Astrocyte (in vitro differentiated cells and primary cell): ENCODE measurements at regions not wholly inside any gene's neighbourhood (a gene's known extent, or its start where the extent isn't known, plus 50 kb on each side); places are given as distances from the start of the nearest gene placed in this dataset.

Experiments used
- DNase-seq: peaks from one replicate; pipeline ENCODE4 v3.0.0-alpha.2; 2010; ENCODE audit warnings: low read depth
- FAIRE-seq: peaks from 2 replicates; lab custom pipeline; 2011; peaks lifted over from hg19 to GRCh38; lab: Jason Lieb, UNC
- H2AFZ ChIP-seq: 2 replicates; pipeline ENCODE4 v1.6.0; 2012; ENCODE audit warnings: low read depth, low read length, inconsistent platforms
- H3K27ac ChIP-seq: 2 replicates; pipeline ENCODE4 v1.5.1; 2011; ENCODE audit warnings: low read depth, low read length, inconsistent platforms
- H3K27me3 ChIP-seq: 2 replicates; pipeline ENCODE4 v1.6.0; 2011; ENCODE audit warnings: low read length, inconsistent platforms; ENCODE audit not compliant: insufficient read depth
- H3K36me3 ChIP-seq: 2 replicates; pipeline ENCODE4 v1.5.1; 2011; ENCODE audit warnings: low read length, inconsistent platforms; ENCODE audit not compliant: insufficient read depth
- H3K4me1 ChIP-seq: 2 replicates; pipeline ENCODE4 v1.5.1; 2011; ENCODE audit warnings: low read length, inconsistent platforms; ENCODE audit not compliant: insufficient read depth
- H3K4me2 ChIP-seq: 2 replicates; pipeline ENCODE4 v1.6.0; 2012; ENCODE audit warnings: low read length, inconsistent platforms
- H3K4me3 ChIP-seq: 2 replicates; pipeline ENCODE4 v1.5.1; 2011; ENCODE audit warnings: low read depth, mild to moderate bottlenecking, low read length, inconsistent platforms; ENCODE audit not compliant: insufficient read depth
- H3K79me2 ChIP-seq: 2 replicates; pipeline ENCODE4 v1.6.0; 2012; ENCODE audit warnings: mild to moderate bottlenecking, low read length, inconsistent platforms; ENCODE audit not compliant: insufficient read depth
- H3K9ac ChIP-seq: 2 replicates; pipeline ENCODE4 v1.6.0; 2012; ENCODE audit warnings: mild to moderate bottlenecking, low read length, inconsistent platforms
- H3K9me3 ChIP-seq: 2 replicates; pipeline ENCODE4 v1.5.1; 2012; ENCODE audit warnings: low read depth, mild to moderate bottlenecking, low read length, inconsistent platforms; ENCODE audit not compliant: insufficient read depth
- H4K20me1 ChIP-seq: 2 replicates; pipeline ENCODE4 v1.6.0; 2012; ENCODE audit warnings: low read length, inconsistent platforms; ENCODE audit not compliant: insufficient read depth
- H3K27ac Mint-ChIP-seq: one replicate; pipeline ENCODE4 v1.8.0; 2021; ENCODE audit warnings: mild to moderate bottlenecking, mixed read lengths; ENCODE audit not compliant: unreplicated experiment
- H3K27me3 Mint-ChIP-seq: one replicate; pipeline ENCODE4 v1.8.0; 2021; ENCODE audit warnings: low read depth, mixed read lengths; ENCODE audit not compliant: unreplicated experiment
- H3K36me3 Mint-ChIP-seq: one replicate; pipeline ENCODE4 v1.8.0; 2021; ENCODE audit warnings: low read depth, mixed read lengths; ENCODE audit not compliant: unreplicated experiment
- H3K4me1 Mint-ChIP-seq: one replicate; pipeline ENCODE4 v1.8.0; 2021; ENCODE audit warnings: low read depth, mixed read lengths; ENCODE audit not compliant: unreplicated experiment
- H3K4me3 Mint-ChIP-seq: one replicate; pipeline ENCODE4 v1.8.0; 2021; ENCODE audit warnings: mild to moderate bottlenecking, moderate library complexity, mixed read lengths; ENCODE audit not compliant: unreplicated experiment
- H3K9me3 Mint-ChIP-seq: one replicate; pipeline ENCODE4 v1.8.0; 2021; ENCODE audit warnings: mild to moderate bottlenecking, mixed read lengths; ENCODE audit not compliant: unreplicated experiment
- EZH2 ChIP-seq: IDR thresholded peaks from 2 replicates; pipeline ENCODE4 v1.6.1; 2012; ENCODE audit warnings: mild to moderate bottlenecking, low read length, inconsistent platforms; ENCODE audit not compliant: insufficient read depth
- TF ChIP-seq, protein P1 (sequence below): IDR thresholded peaks from 2 replicates; pipeline ENCODE4 v1.5.1; 2011; ENCODE audit warnings: low read depth, mild to moderate bottlenecking, inconsistent platforms, low read length, moderate library complexity; ENCODE audit not compliant: insufficient read depth

DNA sequence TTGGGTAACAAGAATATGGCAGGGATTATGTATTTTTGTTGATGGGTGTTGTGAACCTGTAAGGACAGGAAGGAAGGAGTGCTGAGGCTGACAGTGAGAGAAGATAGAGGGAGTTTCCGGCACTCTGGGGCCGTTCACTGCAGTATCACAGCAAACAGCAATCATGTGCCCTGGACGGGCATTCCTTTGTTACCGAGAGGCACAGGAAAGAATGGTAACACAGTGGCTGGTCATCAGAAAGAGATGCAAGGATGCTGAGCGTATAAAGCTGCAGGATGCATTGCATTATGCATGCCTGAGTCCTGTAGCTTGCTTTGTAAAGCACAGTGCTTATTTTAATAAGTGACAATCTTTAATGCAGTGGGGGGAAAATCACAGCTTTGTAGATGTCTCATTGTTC is 286.8 kb downstream of the RPS24 start:
- H3K36me3 ChIP-seq = no peaks in the 10 kb centered on the region
- H3K79me2 ChIP-seq = no peaks in the 10 kb centered on the region
- TF ChIP-seq EZH2 = no peak
- TF ChIP-seq, protein P1, sequence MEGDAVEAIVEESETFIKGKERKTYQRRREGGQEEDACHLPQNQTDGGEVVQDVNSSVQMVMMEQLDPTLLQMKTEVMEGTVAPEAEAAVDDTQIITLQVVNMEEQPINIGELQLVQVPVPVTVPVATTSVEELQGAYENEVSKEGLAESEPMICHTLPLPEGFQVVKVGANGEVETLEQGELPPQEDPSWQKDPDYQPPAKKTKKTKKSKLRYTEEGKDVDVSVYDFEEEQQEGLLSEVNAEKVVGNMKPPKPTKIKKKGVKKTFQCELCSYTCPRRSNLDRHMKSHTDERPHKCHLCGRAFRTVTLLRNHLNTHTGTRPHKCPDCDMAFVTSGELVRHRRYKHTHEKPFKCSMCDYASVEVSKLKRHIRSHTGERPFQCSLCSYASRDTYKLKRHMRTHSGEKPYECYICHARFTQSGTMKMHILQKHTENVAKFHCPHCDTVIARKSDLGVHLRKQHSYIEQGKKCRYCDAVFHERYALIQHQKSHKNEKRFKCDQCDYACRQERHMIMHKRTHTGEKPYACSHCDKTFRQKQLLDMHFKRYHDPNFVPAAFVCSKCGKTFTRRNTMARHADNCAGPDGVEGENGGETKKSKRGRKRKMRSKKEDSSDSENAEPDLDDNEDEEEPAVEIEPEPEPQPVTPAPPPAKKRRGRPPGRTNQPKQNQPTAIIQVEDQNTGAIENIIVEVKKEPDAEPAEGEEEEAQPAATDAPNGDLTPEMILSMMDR = no peak
- Mint-ChIP-seq H3K36me3 (peaks cover 1% of the 10 kb centered on the region), H3K4me1 (no peaks in the 10 kb centered on the region), H3K27ac (no peak overlapping the region), H3K4me3 (no peak overlapping the region), H3K9me3 (peaks cover 9% of the 10 kb centered on the region), H3K27me3 (peaks cover 37% of the 10 kb centered on the region)
- H3K4me1 ChIP-seq = no peaks in the 10 kb centered on the region
- H3K9me3 ChIP-seq = no peaks in the 10 kb centered on the region
- no peak overlapping the region for H3K4me3 ChIP-seq
- H3K9ac ChIP-seq = no peak overlapping the region
- H3K4me2 ChIP-seq = no peak overlapping the region
- H3K27me3 ChIP-seq = no peaks in the 10 kb centered on the region
- FAIRE-seq (no peak), DNase-seq (no peak)
- no peak overlapping the region for H2AFZ ChIP-seq
- H4K20me1 ChIP-seq = no peaks in the 10 kb centered on the region
- no peak overlapping the region for H3K27ac ChIP-seq

- Mint-ChIP-seq H3K9me3 (peaks cover 13% of the 10 kb centered on the region), H3K36me3 (peaks cover 1% of the 10 kb centered on the region), H3K27ac (no peak overlapping the region), H3K4me1 (no peaks in the 10 kb centered on the region), H3K27me3 (peaks cover 32% of the 10 kb centered on the region), H3K4me3 (no peak overlapping the region)
- Histone ChIP-seq H3K4me2 (no peak overlapping the region), H3K9ac (no peak overlapping the region), H3K4me1 (no peaks in the 10 kb centered on the region), H3K27ac (no peak overlapping the region), H3K79me2 (no peaks in the 10 kb centered on the region), H4K20me1 (no peaks in the 10 kb centered on the region), H3K4me3 (no peak overlapping the region), H3K9me3 (no peaks in the 10 kb centered on the region), H3K36me3 (no peaks in the 10 kb centered on the region), H3K27me3 (no peaks in the 10 kb centered on the region), H2AFZ (no peak overlapping the region)
- no peak for FAIRE-seq
- TF ChIP-seq, protein P1 = no peak
- TF ChIP-seq EZH2 = no peak
- no peak for DNase-seq
Measured at GRCh38 chr10:78321000-78321399, 287.3 kb downstream of the RPS24 start.

DNA sequence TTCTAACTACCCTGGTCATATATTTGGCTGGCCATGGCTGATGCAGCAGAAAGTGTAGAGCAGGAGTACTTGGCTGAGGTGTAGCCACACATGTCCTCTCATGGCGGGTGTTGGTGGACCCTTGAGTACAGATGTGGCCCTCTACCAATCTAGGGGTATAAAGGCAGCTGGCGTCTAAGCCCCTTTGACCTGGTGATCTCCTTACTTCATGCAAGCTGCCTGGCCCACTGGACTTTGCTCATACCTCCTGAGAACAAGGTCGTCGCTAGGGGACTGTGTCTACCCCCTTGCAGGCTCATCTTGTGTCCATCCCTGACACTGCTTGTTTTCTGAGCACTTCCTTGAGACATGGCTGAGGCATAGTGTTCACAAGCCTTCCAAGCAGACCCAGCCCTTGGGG is 287.8 kb downstream of the RPS24 start:
- no peaks in the 10 kb centered on the region for H3K27me3 ChIP-seq
- Mint-ChIP-seq H3K4me1 (no peaks in the 10 kb centered on the region), H3K36me3 (peaks cover 1% of the 10 kb centered on the region), H3K27me3 (peaks cover 27% of the 10 kb centered on the region), H3K9me3 (peaks cover 18% of the 10 kb centered on the region), H3K27ac (no peak overlapping the region), H3K4me3 (no peak overlapping the region)
- H3K4me2 ChIP-seq = no peak overlapping the region
- no peaks in the 10 kb centered on the region for H4K20me1 ChIP-seq
- TF ChIP-seq, protein P1 = no peak
- TF ChIP-seq EZH2 = no peak
- FAIRE-seq = no peak
- no peaks in the 10 kb centered on the region for H3K9me3 ChIP-seq
- no peaks in the 10 kb centered on the region for H3K4me1 ChIP-seq
- H3K27ac ChIP-seq = no peak overlapping the region
- DNase-seq = no peak
- H3K36me3 ChIP-seq = no peaks in the 10 kb centered on the region
- H3K9ac ChIP-seq = no peak overlapping the region
- no peak overlapping the region for H2AFZ ChIP-seq
- no peaks in the 10 kb centered on the region for H3K79me2 ChIP-seq
- H3K4me3 ChIP-seq = no peak overlapping the region
